CD14-positive monocyte (primary cell): ENCODE measurements at regions not wholly inside any gene's neighbourhood (a gene's known extent, or its start where the extent isn't known, plus 50 kb on each side); places are given as distances from the start of the nearest gene placed in this dataset.

Experiments used
- DNase-seq, 3 donors: peaks; one replicate each; pipeline ENCODE4 v3.0.0-alpha.2; 2011 to 2022
- H2AFZ ChIP-seq: 2 replicates; pipeline ENCODE4 v1.6.0; 2012; ENCODE audit warnings: mild to moderate bottlenecking, low read depth, low read length, inconsistent platforms; ENCODE audit not compliant: insufficient read depth, poor library complexity, severe bottlenecking
- H3K27ac ChIP-seq, 2 donors: 1 replicate in 1 of 2; 2 replicates in 1 of 2; pipeline ENCODE4 v1.5.1; 2012 to 2013; ENCODE audit warnings: low read length in 2 of 2, control low read depth in 1 of 2, inconsistent platforms in 1 of 2, low read depth in 1 of 2, mild to moderate bottlenecking in 1 of 2
- H3K27me3 ChIP-seq, 2 donors: one replicate each; pipeline versions ENCODE4 v1.6.0 to v1.6.1; 2011 to 2013; ENCODE audit warnings: low read length in 2 of 2; ENCODE audit not compliant: control insufficient read depth in 2 of 2, insufficient read depth in 2 of 2
- H3K36me3 ChIP-seq, 2 donors: replicated peaks in 1 of 2; 1 replicate in 1 of 2; 2 replicates in 1 of 2; pipeline versions ENCODE4 v1.5.1 to v1.6.1; 2012 to 2013; ENCODE audit warnings: low read length in 2 of 2, control low read depth in 1 of 2, inconsistent platforms in 1 of 2, mild to moderate bottlenecking in 1 of 2; ENCODE audit not compliant: insufficient read depth in 2 of 2, control insufficient read depth in 1 of 2
- H3K4me1 ChIP-seq, 2 donors: 1 replicate in 1 of 2; 2 replicates in 1 of 2; pipeline versions ENCODE4 v1.5.1 to v1.6.1; 2012 to 2013; ENCODE audit warnings: low read length in 2 of 2, control low read depth in 1 of 2, inconsistent platforms in 1 of 2, mild to moderate bottlenecking in 1 of 2, moderate library complexity in 1 of 2; ENCODE audit not compliant: insufficient read depth in 2 of 2, control insufficient read depth in 1 of 2
- H3K4me2 ChIP-seq: replicated peaks from 2 replicates; pipeline ENCODE3; 2012; ENCODE audit warnings: low read length, moderate library complexity, mild to moderate bottlenecking; ENCODE audit not compliant: poor library complexity, severe bottlenecking; ENCODE audit errors: extremely low read depth
- H3K4me3 ChIP-seq, 3 experiments: fragments of 200-600 bp in 1 of 3; sonication (generic) in 1 of 3; replicated peaks in 1 of 3; 1 replicate in 2 of 3; 2 replicates in 1 of 3; pipeline ENCODE4 v1.5.1; 2011 to 2013; ENCODE audit warnings: low read length in 3 of 3, mild to moderate bottlenecking in 3 of 3, control low read depth in 2 of 3, low read depth in 2 of 3, inconsistent platforms in 1 of 3, moderate library complexity in 1 of 3
- H3K79me2 ChIP-seq: 2 replicates; pipeline ENCODE4 v1.6.0; 2012; ENCODE audit warnings: mild to moderate bottlenecking, control low read depth, inconsistent platforms, low read length, moderate library complexity; ENCODE audit not compliant: insufficient read depth
- H3K9ac ChIP-seq: 2 replicates; pipeline ENCODE4 v1.6.0; 2017; ENCODE audit warnings: low read length, mild to moderate bottlenecking; ENCODE audit not compliant: insufficient read depth, poor library complexity, severe bottlenecking
- H3K9me3 ChIP-seq, 2 donors: replicated peaks in 1 of 2; 1 replicate in 1 of 2; 2 replicates in 1 of 2; pipeline versions ENCODE4 v1.5.1 to v1.6.1; 2012 to 2013; ENCODE audit warnings: low read length in 2 of 2, control low read depth in 1 of 2; ENCODE audit not compliant: control insufficient read depth in 1 of 2, insufficient read depth in 1 of 2
- H4K20me1 ChIP-seq: 2 replicates; pipeline ENCODE4 v1.6.0; 2012; ENCODE audit warnings: mild to moderate bottlenecking, low read length, control low read depth, moderate library complexity; ENCODE audit not compliant: insufficient read depth
- H3K27ac Mint-ChIP-seq, 7 donors: one replicate each; pipeline ENCODE4 v1.8.0; 2020; ENCODE audit warnings: mild to moderate bottlenecking in 7 of 7, mixed read lengths in 7 of 7, moderate library complexity in 6 of 7, inconsistent platforms in 2 of 7
- H3K27me3 Mint-ChIP-seq, 3 donors: one replicate each; pipeline ENCODE4 v1.8.0; 2021 to 2022; ENCODE audit warnings: low read depth in 3 of 3, mild to moderate bottlenecking in 3 of 3, mixed read lengths in 3 of 3, moderate library complexity in 3 of 3, inconsistent platforms in 1 of 3
- H3K36me3 Mint-ChIP-seq, 2 donors: one replicate each; pipeline ENCODE4 v1.8.0; 2020; ENCODE audit warnings: mixed read lengths in 2 of 2, inconsistent platforms in 1 of 2, mild to moderate bottlenecking in 1 of 2
- H3K4me1 Mint-ChIP-seq: one replicate; pipeline ENCODE4 v1.8.0; 2020; ENCODE audit warnings: mild to moderate bottlenecking, mixed read lengths
- H3K4me3 Mint-ChIP-seq, 2 donors: one replicate each; pipeline ENCODE4 v1.8.0; 2020; ENCODE audit warnings: mild to moderate bottlenecking in 2 of 2, mixed read lengths in 2 of 2, moderate library complexity in 1 of 2
- H3K9me3 Mint-ChIP-seq, 7 donors: one replicate each; pipeline ENCODE4 v1.8.0; 2020 to 2022; ENCODE audit warnings: mixed read lengths in 7 of 7, mild to moderate bottlenecking in 6 of 7, moderate library complexity in 6 of 7, inconsistent platforms in 2 of 7
- CTCF ChIP-seq: fragments of 200-600 bp; IDR thresholded peaks from one replicate; pipeline ENCODE4 v1.8.0; 2022; ENCODE audit warnings: antibody characterized with exemption, mild to moderate bottlenecking
- WGBS: methylation state at CpG from one replicate; pipeline ENCODE4 v1.1.5; 2013; ENCODE audit warnings: missing lambda C conversion rate; ENCODE audit not compliant: insufficient coverage; 5-methylcytosine and 5-hydroxymethylcytosine counted together
- intact Hi-C, 2 donors: fragments of 100-400 bp; cut with micrococcal nuclease; formaldehyde crosslinking; loops; one replicate each; pipeline versions ENCODE4 v1.15.0 to v1.15.1; 2023

- Histone ChIP-seq H3K4me3 (peak overlapping the region in 1 of 3 experiments; percentile 49), H3K36me3 (no peaks in the 10 kb centered on the region), H4K20me1 (no peaks in the 10 kb centered on the region), H3K27me3 (no peaks in the 10 kb centered on the region), H3K9me3 (no peaks in the 10 kb centered on the region), H3K9ac (no peak overlapping the region), H3K27ac (peak overlapping the region in 1 of 2 donors; percentile 75), H3K79me2 (no peaks in the 10 kb centered on the region), H3K4me2 (peak overlapping the region; percentile 60), H2AFZ (no peak overlapping the region), H3K4me1 (peaks cover 53 to 61% of the 10 kb centered on the region in 2 donors)
- peaks cover 52% of the 10 kb centered on the region for H3K4me1 Mint-ChIP-seq
- no peaks in the 10 kb centered on the region for H3K27me3 Mint-ChIP-seq
- no peaks in the 10 kb centered on the region for H3K9me3 Mint-ChIP-seq
- peak; percentile 41 to 65 (median 56) for DNase-seq
- intact Hi-C loops: loop anchor here (5.0 to 10.0 kb wide), 3 partner anchors 45 to 72 kb away; partner anchors contain the start of gene RIPOR2 (in 1 of the 2)
- peak overlapping the region in 1 of 2 donors; percentile 62 for H3K4me3 Mint-ChIP-seq
- H3K27ac Mint-ChIP-seq: peak overlapping the region; percentile 83 to 95 (median 92)
- no CpG with 5 or more reads among the region's 1 CpG for WGBS
- H3K36me3 Mint-ChIP-seq: no peaks in the 10 kb centered on the region
- TF ChIP-seq CTCF: no peak
These were observed 61.5 kb upstream of the RIPOR2 start for GRCh38 chr6:24997231-24997630.

- Mint-ChIP-seq H3K27me3 (no peaks in the 10 kb centered on the region), H3K4me1 (peaks cover 58% of the 10 kb centered on the region), H3K36me3 (no peaks in the 10 kb centered on the region), H3K27ac (peak overlapping the region; percentile 79 to 95 (median 92)), H3K9me3 (no peaks in the 10 kb centered on the region), H3K4me3 (no peak overlapping the region)
- H3K79me2 ChIP-seq: no peaks in the 10 kb centered on the region
- no CpG with 5 or more reads among the region's 3 CpGs for WGBS
- no peaks in the 10 kb centered on the region for H3K27me3 ChIP-seq
- peak overlapping the region in 1 of 3 experiments; percentile 49 for H3K4me3 ChIP-seq
- peak overlapping the region in 1 of 2 donors; percentile 75 for H3K27ac ChIP-seq
- peak overlapping the region; percentile 60 for H3K4me2 ChIP-seq
- TF ChIP-seq CTCF: no peak
- no peaks in the 10 kb centered on the region for H4K20me1 ChIP-seq
- no peak overlapping the region for H3K9ac ChIP-seq
- no peak for DNase-seq
- no peaks in the 10 kb centered on the region for H3K9me3 ChIP-seq
- peaks cover 57 to 67% of the 10 kb centered on the region in 2 donors for H3K4me1 ChIP-seq
- H3K36me3 ChIP-seq: no peaks in the 10 kb centered on the region
- no peak overlapping the region for H2AFZ ChIP-seq
- intact Hi-C loops: loop anchor here (5.0 to 10.0 kb wide), 3 partner anchors 46 to 73 kb away; partner anchors contain the start of gene RIPOR2 (in 1 of the 2)
These were observed 62.1 kb upstream of the RIPOR2 start for GRCh38 chr6:24997905-24998304.
